Brain pericyte (primary cell): ENCODE measurements at regions not wholly inside any gene's neighbourhood (a gene's known extent, or its start where the extent isn't known, plus 50 kb on each side); places are given as distances from the start of the nearest gene placed in this dataset.
"Not testable (repeated sequence)": the region's sequence is repeated elsewhere in the genome, so short reads cannot be mapped to it uniquely, and the experiment has no call there.

Source experiments
- DNase-seq: peaks from one replicate; pipeline ENCODE4 v3.0.0-alpha.2; 2012; ENCODE audit warnings: low read depth, low spot score

DNA sequence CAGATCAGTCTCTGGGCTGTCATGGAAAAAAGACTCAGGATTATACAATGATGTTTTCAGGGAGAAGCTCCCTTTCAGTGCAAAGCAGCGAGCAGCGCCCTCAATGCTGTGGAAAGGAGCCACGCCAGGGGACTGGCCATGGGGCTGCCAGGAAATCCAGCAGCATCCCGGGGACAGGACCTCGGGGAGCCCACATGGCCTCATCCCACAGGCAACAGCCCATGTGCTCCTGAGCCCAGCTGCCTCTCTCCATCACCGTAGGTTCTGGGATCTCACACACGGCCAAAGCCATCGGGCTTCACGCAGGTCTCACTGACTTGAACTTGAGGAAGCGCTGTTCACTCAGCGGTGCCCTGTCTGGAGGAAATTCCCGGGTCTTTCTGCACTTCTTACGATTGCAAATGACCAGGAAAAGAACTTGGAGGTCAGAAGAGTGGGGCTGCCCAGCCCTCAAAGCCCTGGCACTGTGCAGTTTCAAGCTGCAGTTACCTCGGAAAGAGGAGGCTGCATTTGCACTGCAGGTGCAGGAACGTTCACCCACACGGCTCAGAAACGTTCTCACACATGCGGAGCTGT, 125.9 kb upstream of the THBS2 start:
- DNase-seq = no peak

GRCh38 chr6:169378620-169379381, 125.2 kb upstream of the THBS2 start:
- no peak for DNase-seq

DNA sequence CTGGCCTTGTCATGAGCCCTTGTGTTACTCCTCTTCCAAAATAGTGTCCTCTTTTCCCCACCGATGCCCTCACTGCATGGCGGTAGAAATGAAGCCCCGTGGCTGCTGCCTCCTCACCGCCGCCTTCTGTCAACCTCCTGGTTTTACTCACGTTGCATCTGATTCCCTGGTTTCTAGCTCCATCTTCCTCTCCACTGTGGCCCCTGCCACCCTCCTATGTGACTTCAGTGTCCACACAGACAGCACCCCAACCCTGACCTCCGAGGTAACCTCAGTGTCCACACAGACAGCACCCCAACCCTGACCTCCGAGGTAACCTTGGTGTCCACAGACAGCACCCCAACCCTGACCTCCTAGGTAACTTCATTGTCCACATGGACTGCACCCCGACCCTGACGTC, 122.8 kb upstream of the THBS2 start:
- no peak for DNase-seq

DNA sequence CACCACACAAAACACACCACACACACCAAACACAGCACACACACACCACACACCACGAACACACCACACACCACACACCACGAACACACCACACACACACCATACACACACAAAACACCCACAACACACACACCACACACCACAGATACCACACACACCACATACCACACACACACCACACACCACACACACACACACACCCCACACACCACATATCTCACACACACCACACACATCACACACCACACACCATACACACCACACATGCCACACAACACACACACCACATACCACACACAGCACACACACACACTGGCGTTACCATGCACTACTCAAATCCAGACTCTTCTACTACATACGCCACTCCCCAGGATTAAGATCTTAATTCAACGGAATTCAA, 118.9 kb upstream of the THBS2 start:
- no peak for DNase-seq

DNA sequence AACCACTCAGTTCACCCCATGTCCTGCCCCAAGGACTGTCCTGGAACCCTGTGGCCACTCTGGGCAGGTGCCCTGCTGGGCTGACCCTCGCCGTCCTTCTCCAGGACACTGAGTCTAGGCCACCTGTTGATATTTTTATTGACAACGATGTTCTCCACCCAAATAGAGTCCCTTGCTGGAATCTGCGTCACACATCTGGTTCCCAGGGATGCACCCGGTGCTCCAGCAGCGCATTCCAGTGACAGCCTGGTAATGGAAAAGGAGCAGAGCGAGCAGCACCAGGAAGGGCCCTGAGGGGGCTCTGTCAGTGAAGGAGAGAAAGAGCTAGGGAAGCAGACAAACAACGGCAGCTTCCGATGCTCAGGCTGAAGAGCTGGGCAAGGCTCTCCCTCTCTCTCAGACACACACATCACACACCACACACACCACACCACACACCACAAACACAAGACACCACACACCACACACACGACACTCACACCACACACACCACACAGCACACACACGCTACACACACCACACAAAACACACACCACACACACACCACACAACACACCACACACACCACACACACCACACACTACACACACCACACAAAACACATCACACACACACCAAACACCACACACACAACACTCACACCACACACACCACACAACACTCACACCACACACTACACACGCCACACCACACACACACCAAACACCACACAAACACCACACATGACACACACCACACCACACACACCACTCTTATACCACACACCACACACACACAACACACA, 117.9 kb upstream of the THBS2 start:
- DNase-seq = no peak

- DNase-seq = no peak
Measured at GRCh38 chr6:169370666-169371343, 117.2 kb upstream of the THBS2 start.

DNA sequence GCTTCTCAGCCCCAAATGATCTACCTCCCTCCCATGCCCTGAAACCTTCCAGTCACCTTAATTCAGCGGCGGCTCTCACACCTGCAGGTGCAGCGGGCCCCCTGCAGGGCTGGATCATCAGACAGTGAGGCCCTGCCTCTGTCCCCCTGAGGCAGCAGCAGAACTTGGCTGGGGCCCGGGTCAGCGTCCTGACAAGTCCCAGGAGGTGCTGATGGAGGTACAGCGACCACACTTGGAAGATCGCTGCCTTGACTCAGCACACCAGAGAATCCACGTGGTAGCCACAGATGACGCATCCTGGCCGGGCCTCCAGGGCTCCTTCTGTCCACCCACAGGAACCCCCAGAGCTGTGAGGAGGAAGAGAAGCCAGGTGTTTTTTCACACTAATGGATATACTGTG, 116.4 kb upstream of the THBS2 start:
- no peak for DNase-seq

DNA sequence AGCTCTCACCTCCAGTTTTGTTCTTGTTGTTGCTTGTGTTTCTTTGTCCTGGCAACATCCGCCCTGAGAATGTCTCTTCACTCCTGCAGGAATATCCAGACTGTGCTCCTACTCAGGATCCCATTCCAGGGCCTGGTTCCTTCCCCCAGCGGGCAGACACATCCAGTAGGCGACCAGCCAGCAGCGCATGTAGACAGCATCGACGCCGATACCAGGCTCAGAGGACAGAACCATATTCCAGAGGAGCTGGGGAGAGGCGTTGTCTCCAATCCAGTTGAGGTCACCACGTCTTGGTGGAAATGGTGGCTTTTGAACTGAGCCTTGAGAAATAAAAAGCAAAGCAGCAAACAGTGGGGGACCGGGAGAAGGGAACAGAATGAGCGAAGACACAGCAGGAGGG, 114.6 kb upstream of the THBS2 start:
- no peak for DNase-seq

- no peak for DNase-seq
Measured at GRCh38 chr6:169367507-169367906, 113.9 kb upstream of the THBS2 start.

DNA sequence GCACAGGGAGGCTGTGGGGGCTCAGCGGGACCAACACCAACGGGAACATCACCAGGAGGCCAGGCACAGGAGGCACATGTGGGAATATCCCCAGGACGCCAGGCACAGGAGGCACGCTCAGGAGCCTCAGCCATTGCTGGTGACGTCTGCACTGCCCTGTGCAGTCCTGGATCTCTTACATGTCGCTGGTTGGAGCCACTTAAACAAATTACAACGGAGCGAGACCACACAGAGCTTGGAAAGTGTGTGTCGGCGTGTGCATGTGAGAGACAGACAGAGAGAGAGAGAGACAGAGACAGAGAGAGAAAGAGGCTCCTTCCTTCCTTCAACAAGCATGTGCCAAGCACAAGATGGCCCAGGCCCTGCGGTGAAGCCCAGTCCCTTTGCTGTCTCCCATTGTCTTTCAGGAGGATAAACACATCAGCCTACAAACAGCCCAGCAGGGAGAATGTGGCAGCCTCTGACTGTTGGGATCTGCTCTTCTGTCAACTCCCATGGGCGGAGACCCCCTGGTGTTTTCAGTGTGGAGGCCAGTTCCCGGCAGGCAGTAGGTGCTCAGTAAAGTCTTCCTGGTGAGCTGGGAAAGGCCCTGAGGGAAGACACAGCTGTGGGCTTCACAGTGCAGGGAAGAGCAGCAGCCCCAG, 112.7 kb upstream of the THBS2 start:
- no peak for DNase-seq

- no peak for DNase-seq
Measured at GRCh38 chr6:169365567-169366257, 112.1 kb upstream of the THBS2 start.

- no peak for DNase-seq
Measured at GRCh38 chr6:169363590-169363989, 109.9 kb upstream of the THBS2 start.

DNA sequence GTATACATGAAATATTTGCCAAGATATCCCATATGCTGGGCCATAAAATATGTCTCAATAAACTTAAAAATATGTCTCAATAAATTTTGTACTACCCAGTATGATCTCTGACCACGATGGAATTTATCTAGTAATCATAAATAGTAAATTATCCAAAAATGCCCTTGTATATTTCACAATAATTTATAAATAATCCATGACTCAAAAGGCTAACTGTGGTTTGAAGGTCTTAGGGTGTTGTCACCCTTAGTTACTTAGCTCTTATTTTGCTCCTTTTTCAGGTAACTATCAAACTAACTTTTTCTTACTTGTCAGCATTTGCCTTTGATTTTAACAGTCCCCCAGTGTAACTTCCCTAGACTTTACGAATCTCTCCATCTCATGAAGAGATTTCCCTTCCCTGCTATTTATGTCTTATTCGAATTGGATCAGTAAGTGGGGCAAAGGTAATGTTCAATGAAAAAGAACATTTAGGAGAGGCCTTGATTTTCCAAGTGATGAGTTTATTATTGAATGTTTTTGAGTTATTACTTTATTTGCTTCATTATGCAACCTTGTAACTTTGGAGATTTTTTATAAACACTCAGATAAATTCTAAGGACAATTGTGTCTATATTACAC, 109.0 kb upstream of the THBS2 start:
- no peak for DNase-seq

- not testable (repeated sequence) for DNase-seq
Measured at GRCh38 chr6:169355001-169355400, 101.4 kb upstream of the THBS2 start.

- no peak for DNase-seq
Measured at GRCh38 chr6:169345146-169345545, 91.5 kb upstream of the THBS2 start.

- DNase-seq = no peak
Measured at GRCh38 chr6:169344750-169345065, 91.1 kb upstream of the THBS2 start.

GRCh38 chr6:169343886-169344749, 90.5 kb upstream of the THBS2 start:
- DNase-seq = no peak

DNA sequence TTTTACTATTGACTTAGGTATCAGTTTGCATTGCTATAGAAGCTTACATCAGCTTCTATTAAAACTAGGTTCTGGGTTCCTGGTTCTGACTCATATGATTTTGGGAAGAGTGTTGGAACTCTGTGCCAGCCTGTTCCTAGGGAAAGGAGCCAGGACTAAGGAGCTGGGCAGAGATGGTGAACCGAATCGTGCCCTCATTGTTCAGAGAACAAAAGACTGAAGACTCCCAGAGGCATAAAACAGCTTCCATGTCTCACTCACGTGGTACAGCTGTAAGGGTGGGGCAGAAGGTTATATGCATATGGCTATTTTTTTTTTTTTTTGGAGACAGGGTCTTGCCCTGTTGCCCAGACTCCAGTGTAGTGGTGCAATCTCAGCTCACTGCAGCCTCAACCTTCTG, 89.1 kb upstream of the THBS2 start:
- DNase-seq = no peak

- no peak for DNase-seq
Measured at GRCh38 chr6:169341706-169342105, 88.1 kb upstream of the THBS2 start.

DNA sequence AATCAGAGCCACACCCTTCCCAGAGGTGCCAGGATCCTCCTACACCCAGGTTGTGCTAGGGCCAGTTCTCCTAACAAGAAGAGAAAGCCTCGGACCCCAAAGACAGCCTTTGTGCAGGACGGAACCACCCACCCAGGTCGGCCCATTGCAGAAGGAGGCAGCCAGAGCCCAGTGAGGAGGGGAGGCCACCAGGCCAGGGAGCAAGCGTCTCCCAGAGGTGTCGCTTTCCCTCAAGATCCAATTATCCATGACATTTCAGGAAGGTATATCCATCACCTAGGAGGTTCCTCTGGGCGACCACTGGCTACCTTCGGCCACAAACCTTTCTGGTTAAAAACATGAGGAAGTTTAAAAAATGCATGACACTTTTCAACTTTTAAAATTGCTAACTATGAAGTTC, 87.4 kb upstream of the THBS2 start:
- DNase-seq = no peak
